H9 (cell line): ENCODE measurements at regions not wholly inside any gene's neighbourhood (a gene's known extent, or its start where the extent isn't known, plus 50 kb on each side); places are given as distances from the start of the nearest gene placed in this dataset.

Experiments
- DNase-seq: peaks from one replicate; pipeline ENCODE4 v3.0.0-alpha.2; 2017
- H2AFZ ChIP-seq: one replicate; pipeline ENCODE4 v1.6.1; 2013; ENCODE audit warnings: mild to moderate bottlenecking, low read length, control low read depth, moderate library complexity
- H2AK5ac ChIP-seq: 2 replicates; pipeline ENCODE4 v1.6.1; 2013; ENCODE audit warnings: low read length, control low read depth, mixed read lengths; ENCODE audit not compliant: insufficient read length
- H2BK120ac ChIP-seq: one replicate; pipeline ENCODE4 v1.6.1; 2013; ENCODE audit warnings: low read depth, mild to moderate bottlenecking, low read length, control low read depth, inconsistent platforms; ENCODE audit not compliant: poor library complexity, severe bottlenecking
- H2BK12ac ChIP-seq: 2 replicates; pipeline ENCODE4 v1.6.1; 2013; ENCODE audit warnings: low read length, control low read depth, mixed read lengths, low read depth; ENCODE audit not compliant: insufficient read length
- H2BK15ac ChIP-seq: 2 replicates; pipeline ENCODE4 v1.6.1; 2013; ENCODE audit warnings: low read depth, low read length, control low read depth
- H2BK20ac ChIP-seq: one replicate; pipeline ENCODE4 v1.6.1; 2013; ENCODE audit warnings: low read depth, mild to moderate bottlenecking, low read length, control low read depth, inconsistent platforms; ENCODE audit not compliant: poor library complexity, severe bottlenecking
- H2BK5ac ChIP-seq: 2 replicates; pipeline ENCODE4 v1.6.1; 2013; ENCODE audit warnings: low read length, control low read depth, mixed read lengths; ENCODE audit not compliant: insufficient read length
- H3K14ac ChIP-seq: 2 replicates; pipeline ENCODE4 v1.6.1; 2013; ENCODE audit warnings: low read length, control low read depth; ENCODE audit not compliant: insufficient read depth
- H3K18ac ChIP-seq: 2 replicates; pipeline ENCODE4 v1.6.1; 2013; ENCODE audit warnings: low read depth, mild to moderate bottlenecking, mixed read lengths, low read length, control low read depth; ENCODE audit not compliant: insufficient read length
- H3K23ac ChIP-seq: 2 replicates; pipeline ENCODE4 v1.6.1; 2013; ENCODE audit warnings: low read length, control low read depth, mixed read lengths, low read depth; ENCODE audit not compliant: insufficient read length
- H3K23me2 ChIP-seq: 2 replicates; pipeline ENCODE4 v1.6.1; 2013; ENCODE audit warnings: low read depth, mild to moderate bottlenecking, mixed read lengths, low read length, control low read depth; ENCODE audit not compliant: insufficient read length, poor library complexity, severe bottlenecking
- H3K27ac ChIP-seq: 2 replicates; pipeline ENCODE4 v1.5.1; 2013; ENCODE audit warnings: low read length, control low read depth, mixed read lengths, low read depth; ENCODE audit not compliant: insufficient read length
- H3K27me3 ChIP-seq: 2 replicates; pipeline ENCODE4 v1.6.1; 2013; ENCODE audit warnings: low read length, control low read depth, inconsistent platforms; ENCODE audit not compliant: insufficient read depth
- H3K4ac ChIP-seq: 2 replicates; pipeline ENCODE4 v1.6.1; 2013; ENCODE audit warnings: low read depth, mild to moderate bottlenecking, control low read depth, inconsistent platforms, low read length, moderate library complexity
- H3K4me1 ChIP-seq: 2 replicates; pipeline ENCODE4 v1.6.1; 2013; ENCODE audit warnings: low read length, control low read depth, inconsistent platforms; ENCODE audit not compliant: insufficient read depth
- H3K4me2 ChIP-seq: 2 replicates; pipeline ENCODE4 v1.6.1; 2013; ENCODE audit warnings: low read length, control low read depth, mixed read lengths; ENCODE audit not compliant: insufficient read length, insufficient read depth
- H3K56ac ChIP-seq: 2 replicates; pipeline ENCODE4 v1.6.1; 2013; ENCODE audit warnings: low read depth, mild to moderate bottlenecking, mixed read lengths, low read length, control low read depth; ENCODE audit not compliant: insufficient read length
- H3K79me1 ChIP-seq: 2 replicates; pipeline ENCODE4 v1.6.1; 2013; ENCODE audit warnings: low read depth, mild to moderate bottlenecking, moderate library complexity, low read length, control low read depth, inconsistent platforms; ENCODE audit not compliant: insufficient read depth, poor library complexity, severe bottlenecking
- H3K79me2 ChIP-seq: 2 replicates; pipeline ENCODE4 v1.6.1; 2013; ENCODE audit warnings: low read length, control low read depth, inconsistent platforms; ENCODE audit not compliant: insufficient read depth
- H3K9ac ChIP-seq: 2 replicates; pipeline ENCODE4 v1.6.1; 2013; ENCODE audit warnings: low read length, control low read depth, mixed read lengths; ENCODE audit not compliant: insufficient read length; ENCODE audit errors: extremely low read depth
- H3K9me3 ChIP-seq: one replicate; pipeline ENCODE4 v1.6.1; 2013; ENCODE audit warnings: low read depth, low read length, inconsistent platforms; ENCODE audit not compliant: control insufficient read depth
- H3T11ph ChIP-seq: one replicate; pipeline ENCODE4 v1.6.1; 2013; ENCODE audit warnings: mild to moderate bottlenecking, low read length, control low read depth, inconsistent platforms
- H4K20me1 ChIP-seq: one replicate; pipeline ENCODE4 v1.6.1; 2013; ENCODE audit not compliant: control insufficient read depth, insufficient read length, insufficient read depth
- H4K5ac ChIP-seq: 2 replicates; pipeline ENCODE4 v1.6.1; 2013; ENCODE audit warnings: low read depth, mild to moderate bottlenecking, mixed read lengths, low read length, control low read depth; ENCODE audit not compliant: insufficient read length
- H4K8ac ChIP-seq: replicated peaks from 2 replicates; pipeline ENCODE4 v1.6.1; 2013; ENCODE audit warnings: low read length, control low read depth, mixed read lengths, low read depth; ENCODE audit not compliant: insufficient read length
- H4K91ac ChIP-seq: 2 replicates; pipeline ENCODE4 v1.6.1; 2013; ENCODE audit warnings: low read depth, mild to moderate bottlenecking, moderate library complexity, mixed read lengths, low read length, control low read depth; ENCODE audit not compliant: insufficient read length
- H3K27ac Mint-ChIP-seq, 3 experiments: 2 replicates in 2 of 3; 3 replicates in 1 of 3; pipeline ENCODE4 v1.8.0; 2020 to 2021; ENCODE audit warnings: mixed read lengths in 3 of 3, mild to moderate bottlenecking in 1 of 3, moderate library complexity in 1 of 3
- H3K27me3 Mint-ChIP-seq: 2 replicates; pipeline ENCODE4 v1.8.0; 2021; ENCODE audit warnings: low read depth, mild to moderate bottlenecking, moderate library complexity, mixed read lengths
- H3K36me3 Mint-ChIP-seq, 3 experiments: 2 replicates in 2 of 3; 3 replicates in 1 of 3; pipeline ENCODE4 v1.8.0; 2020 to 2021; ENCODE audit warnings: low read depth in 3 of 3, mixed read lengths in 3 of 3; ENCODE audit not compliant: insufficient read depth in 1 of 3
- H3K4me1 Mint-ChIP-seq, 2 experiments: 2 replicates each; pipeline ENCODE4 v1.8.0; 2020; ENCODE audit warnings: mixed read lengths in 2 of 2
- H3K4me3 Mint-ChIP-seq, 2 experiments: 2 replicates in 1 of 2; 3 replicates in 1 of 2; pipeline ENCODE4 v1.8.0; 2020 to 2021; ENCODE audit warnings: mild to moderate bottlenecking in 2 of 2, mixed read lengths in 2 of 2, moderate library complexity in 1 of 2
- H3K9me3 Mint-ChIP-seq, 2 experiments: 2 replicates in 1 of 2; 3 replicates in 1 of 2; pipeline ENCODE4 v1.8.0; 2020; ENCODE audit warnings: mild to moderate bottlenecking in 2 of 2, mixed read lengths in 2 of 2, moderate library complexity in 1 of 2
- CTCF ChIP-seq: fragments of 200-600 bp; sonication (generic); conservative IDR thresholded peaks from 3 replicates; pipeline ENCODE4 v1.8.0; 2021; ENCODE audit warnings: antibody characterized with exemption, mild to moderate bottlenecking
- WGBS: extraction: QIAGEN DNeasy Blood & Tissue Kit; methylation state at CpG from one replicate; pipeline ENCODE4 v1.1.7; 2013; ENCODE audit warnings: missing lambda C conversion rate, low lambda C conversion rate, mixed read lengths; ENCODE audit not compliant: insufficient read length; ENCODE audit errors: extremely low coverage; 5-methylcytosine and 5-hydroxymethylcytosine counted together

DNA sequence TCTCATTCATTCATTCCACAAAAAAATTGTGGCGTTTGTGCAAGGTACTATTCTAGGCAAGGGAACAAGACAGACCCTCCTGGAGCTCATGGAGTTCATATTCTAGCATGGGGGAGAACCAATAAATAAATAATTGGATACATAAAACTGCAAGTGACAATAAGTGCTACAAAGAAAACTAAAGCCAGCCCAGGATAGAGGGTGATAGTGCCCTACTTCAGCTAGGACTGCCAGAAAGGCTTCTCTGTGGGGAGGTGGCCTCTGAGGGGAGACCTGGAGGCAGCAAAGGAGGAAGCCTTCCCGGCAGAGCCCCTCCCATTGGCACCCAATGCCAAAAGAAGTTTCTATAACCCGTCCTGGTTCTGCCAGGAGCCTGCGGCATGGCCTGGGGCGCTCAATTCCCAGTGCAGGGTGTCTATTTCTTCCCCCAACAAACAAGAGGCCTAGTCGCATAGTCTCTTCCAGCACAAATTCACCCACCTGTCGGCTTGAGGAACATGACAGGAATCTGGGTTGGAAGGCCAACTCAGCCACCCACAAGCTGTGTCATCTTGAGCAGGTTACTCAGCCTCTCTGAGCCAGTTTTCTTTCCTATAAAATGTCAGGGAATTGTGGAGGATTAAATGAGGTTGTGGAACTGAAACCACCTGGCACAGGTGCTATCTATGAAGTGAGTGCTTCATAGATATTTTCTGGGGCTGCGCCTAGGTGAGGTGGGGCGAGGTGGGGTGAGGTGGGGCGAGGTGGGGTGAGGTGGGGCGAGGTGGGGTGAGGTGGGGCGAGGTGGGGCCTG, 94.3 kb downstream of the ZFP36L2 start:
- Mint-ChIP-seq H3K36me3 (no peaks in the 10 kb centered on the region), H3K4me1 (peaks cover 37 to 39% of the 10 kb centered on the region in 2 experiments), H3K4me3 (no peak overlapping the region), H3K9me3 (no peaks in the 10 kb centered on the region), H3K27me3 (no peaks in the 10 kb centered on the region; the same call in 1 of the 2 replicates), H3K27ac (no peak overlapping the region)
- Histone ChIP-seq H3T11ph (no peak overlapping the region), H3K23ac (no peak overlapping the region), H3K4me1 (0 out of 2 replicates have a peak, but pooled peaks cover 2% of the 10 kb centered on the region), H3K79me1 (no peaks in the 10 kb centered on the region), H4K91ac (no peak overlapping the region), H3K27me3 (no peaks in the 10 kb centered on the region), H2BK5ac (no peak overlapping the region), H3K9ac (no peak overlapping the region), H3K4ac (no peak overlapping the region), H3K56ac (no peak overlapping the region), H3K14ac (no peak overlapping the region), H4K8ac (no peak overlapping the region), H4K20me1 (no peaks in the 10 kb centered on the region), H2BK15ac (no peak overlapping the region), H3K23me2 (no peaks in the 10 kb centered on the region), H3K27ac (no peak overlapping the region), H2BK12ac (no peak overlapping the region), H3K9me3 (no peaks in the 10 kb centered on the region), H2BK120ac (no peak overlapping the region), H2BK20ac (no peak overlapping the region), H4K5ac (no peak overlapping the region), H3K4me2 (no peak overlapping the region), H2AFZ (no peak overlapping the region), H3K79me2 (no peaks in the 10 kb centered on the region), H2AK5ac (no peak overlapping the region), H3K18ac (no peak overlapping the region)
- TF ChIP-seq CTCF: no peak
- WGBS: no CpG with 5 or more reads among the region's 12 CpGs
- DNase-seq: no peak
